Kidney glomerular epithelial cell (primary cell): ENCODE measurements at regions not wholly inside any gene's neighbourhood (a gene's known extent, or its start where the extent isn't known, plus 50 kb on each side); places are given as distances from the start of the nearest gene placed in this dataset.

Experiments used
- DNase-seq: peaks from one replicate; lab custom pipeline; 2025; lab: John Stamatoyannopoulos, UW

GRCh38 chr11:112817376-112817775, 143.8 kb upstream of the NCAM1 start:
- no peak for DNase-seq

DNA sequence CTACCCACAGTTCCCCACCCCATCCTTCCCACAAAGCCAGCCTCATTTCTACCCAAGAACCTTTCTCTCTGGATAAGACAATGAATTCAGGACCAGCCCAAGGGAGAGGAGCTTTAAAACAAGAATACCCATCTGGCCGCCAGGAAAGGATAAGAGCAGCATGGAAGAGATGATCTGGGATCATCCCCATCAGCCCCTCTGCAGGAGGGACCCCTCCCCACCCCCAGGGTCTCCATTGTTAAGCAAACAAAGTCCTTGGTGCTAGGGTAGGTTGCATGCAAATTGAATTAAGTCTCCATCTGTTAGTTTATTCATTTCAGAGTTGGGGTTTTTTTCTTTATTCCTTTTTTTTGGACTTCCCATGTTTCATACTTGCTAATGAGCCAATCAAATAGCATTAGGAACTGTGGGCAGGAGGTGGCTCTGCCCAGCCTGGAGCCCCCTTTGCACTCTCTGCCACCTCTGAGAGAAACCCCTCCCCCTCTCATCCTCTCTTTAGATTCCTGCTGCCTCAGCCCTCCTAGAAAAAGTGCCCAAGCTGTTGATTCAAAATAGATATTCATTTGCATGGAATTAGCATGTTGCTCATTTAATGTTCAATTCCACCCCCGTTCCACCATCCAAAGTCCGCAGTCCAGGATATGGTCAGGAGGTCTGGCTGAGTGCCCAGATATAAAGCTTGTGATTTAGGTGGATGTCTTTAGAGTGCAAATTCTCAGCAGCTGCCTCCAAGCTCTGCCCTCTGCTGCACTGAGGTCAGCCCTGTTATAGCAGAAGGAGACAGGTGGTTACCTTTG, 138.5 kb upstream of the NCAM1 start:
- no peak for DNase-seq

- DNase-seq, result no peak
These were observed 135.2 kb upstream of the NCAM1 start for GRCh38 chr11:112826026-112826425.

DNA sequence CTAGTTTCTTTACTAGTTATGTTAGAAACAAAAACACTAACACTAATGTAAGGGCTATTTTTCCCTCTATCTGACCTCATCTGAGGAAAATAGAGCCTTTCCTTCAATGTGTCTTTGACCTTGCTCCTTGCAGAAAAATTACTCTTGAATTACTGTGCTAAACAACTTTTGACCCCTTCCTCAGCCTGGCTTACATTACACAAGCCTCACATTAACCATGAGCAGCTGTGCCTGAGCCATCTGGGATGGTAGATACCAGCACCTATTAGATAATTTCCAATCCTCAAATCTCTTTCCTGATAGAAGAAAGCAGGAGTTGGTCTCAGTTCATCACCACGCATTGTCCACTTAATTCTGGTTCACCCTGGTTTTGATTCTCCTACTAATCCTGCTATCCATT, 134.4 kb upstream of the NCAM1 start:
- DNase-seq, result no peak

GRCh38 chr11:112828421-112828820, 132.8 kb upstream of the NCAM1 start:
- DNase-seq, result no peak

DNA sequence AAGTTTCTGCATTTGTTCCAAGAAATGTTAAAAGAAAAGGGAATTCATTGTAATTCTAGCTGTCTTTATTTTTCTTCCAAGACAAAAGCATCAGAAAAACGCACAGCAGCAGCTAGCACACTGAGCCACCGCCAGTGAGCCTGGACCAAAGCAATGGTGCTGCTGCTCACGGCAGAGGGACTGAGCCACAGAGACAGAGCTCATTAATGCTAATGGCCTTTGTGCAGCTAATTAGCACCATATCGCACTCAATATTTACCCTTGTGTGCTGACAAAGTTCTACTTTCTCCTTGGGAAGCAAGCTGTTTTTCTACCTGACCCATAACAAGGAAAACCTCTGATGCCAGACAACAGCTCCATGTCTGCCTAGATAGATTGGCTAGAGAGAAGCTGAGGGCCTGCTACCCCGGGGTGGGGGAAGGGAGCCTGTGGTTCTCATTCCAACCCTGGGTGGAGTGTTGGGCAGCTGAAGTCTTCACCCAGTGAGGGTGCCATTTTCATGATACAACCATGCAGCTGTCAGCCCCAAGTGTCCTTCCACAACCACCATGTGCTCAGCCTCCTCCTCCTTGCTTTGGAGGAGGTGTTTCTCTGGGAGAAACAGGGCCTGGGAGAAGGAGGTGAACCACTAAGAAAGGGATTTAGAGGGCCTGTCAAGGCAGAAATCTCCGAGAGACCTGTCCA, 131.1 kb upstream of the NCAM1 start:
- no peak for DNase-seq

DNA sequence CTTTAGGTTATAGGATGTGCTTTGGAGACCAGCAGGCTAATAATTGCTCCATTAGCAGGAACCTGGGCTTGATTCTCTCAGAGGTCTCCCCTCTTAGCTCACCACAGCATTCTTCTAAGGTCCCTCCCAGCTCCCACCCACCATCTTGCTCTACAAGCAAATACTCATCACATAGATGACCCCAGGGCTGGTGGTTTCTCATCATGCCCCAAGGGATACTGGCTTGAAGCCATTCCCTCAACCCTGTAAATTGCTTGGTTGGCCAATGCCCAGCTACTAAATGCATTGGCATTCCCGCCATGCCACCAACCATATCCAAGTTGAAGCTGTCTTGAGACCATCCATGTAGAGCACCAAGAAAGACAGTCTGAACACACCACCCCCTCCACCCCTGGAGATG, 130.2 kb upstream of the NCAM1 start:
- no peak for DNase-seq

DNA sequence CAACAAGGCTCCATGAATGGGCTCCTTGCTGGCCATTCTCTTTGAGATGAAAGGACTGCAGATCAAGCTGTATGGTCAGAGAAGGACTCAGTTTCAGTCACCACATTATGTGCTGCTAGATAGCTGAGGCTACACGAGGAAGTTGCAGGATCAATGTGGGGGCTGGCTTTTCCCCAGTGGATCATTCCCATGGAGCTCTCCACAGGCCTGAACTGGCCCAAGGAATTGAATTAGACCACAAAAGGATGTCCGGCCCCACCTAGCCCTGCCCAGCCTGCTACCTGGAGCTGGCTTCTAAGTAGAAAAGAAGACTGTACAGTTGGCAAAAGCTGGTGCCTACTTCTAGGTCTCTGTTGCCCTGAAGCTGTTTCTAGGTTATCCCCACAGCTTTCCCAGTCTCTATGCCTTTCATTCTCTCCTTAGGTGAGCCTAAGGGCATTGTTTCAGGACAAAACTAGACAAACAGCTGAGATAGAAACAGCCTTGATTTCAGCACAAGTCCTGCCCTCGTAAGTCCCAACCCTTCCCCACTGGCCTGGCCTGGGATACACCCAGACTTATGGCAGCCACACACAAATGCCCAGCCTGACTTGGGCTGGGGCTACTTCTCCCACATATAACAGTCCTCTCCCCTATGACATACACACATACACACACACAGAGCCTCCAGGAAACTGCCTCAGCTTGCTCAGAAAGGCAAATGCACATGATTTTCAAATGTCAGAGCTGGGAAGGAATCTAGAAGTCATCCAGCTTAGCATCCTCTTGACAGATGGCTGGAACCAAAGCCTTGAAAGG, 129.1 kb upstream of the NCAM1 start:
- no peak for DNase-seq

GRCh38 chr11:112834277-112834755, 126.9 kb upstream of the NCAM1 start:
- DNase-seq, result no peak

DNA sequence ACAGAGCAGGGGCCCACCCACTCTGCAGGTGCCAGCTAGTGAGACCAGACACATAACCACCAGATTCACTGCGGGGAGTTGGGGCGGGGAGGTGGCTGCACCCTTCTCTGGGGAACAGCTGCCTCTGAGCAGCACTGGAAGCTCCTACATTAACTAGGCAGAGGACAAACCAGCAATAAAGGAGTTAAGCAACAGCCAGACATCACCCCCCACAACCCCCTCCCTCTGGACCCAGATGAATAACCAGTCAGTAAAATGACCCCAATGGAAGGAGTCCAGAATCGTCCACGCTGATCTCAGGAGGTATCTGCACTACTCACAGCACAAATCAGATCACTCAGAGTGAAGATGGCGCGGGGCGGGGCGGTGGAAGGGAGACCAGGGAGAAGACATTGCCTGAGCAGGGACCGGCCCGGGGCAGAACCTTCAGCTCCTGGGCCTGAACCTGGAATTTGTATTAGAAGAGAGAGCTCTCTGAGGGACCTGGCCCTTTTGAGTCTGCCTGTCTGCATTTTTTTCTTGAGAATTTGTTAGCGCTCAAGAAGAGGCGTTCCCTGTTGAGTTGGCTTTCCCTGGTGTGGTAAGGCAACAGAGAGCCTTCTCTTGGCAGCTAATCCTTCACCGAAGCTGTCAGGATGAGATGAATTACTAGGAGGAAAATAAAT, 125.5 kb upstream of the NCAM1 start:
- no peak for DNase-seq

- DNase-seq, result no peak
These were observed 125.0 kb upstream of the NCAM1 start for GRCh38 chr11:112836256-112836602.

GRCh38 chr11:112837162-112837826, 123.9 kb upstream of the NCAM1 start:
- DNase-seq, result peak; percentile 1

DNA sequence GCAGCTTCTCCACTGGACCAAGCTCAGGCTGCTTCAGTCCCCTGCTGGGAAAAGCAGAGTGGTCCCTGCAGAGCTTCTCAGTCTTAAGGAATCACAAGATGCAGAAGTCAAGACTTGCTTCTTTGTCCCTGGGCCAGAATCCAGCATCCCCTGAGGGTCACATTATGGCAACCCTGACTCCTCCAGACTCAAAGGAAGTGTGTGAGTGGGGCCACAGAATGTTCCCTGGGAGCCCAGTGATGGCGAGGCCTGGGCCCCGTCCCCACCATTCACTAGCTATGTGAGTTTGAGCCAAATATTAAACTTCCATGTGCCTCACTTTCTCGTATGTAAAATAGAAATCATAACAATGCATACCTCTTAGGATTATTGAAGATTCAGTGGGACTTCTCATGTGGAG, 122.2 kb upstream of the NCAM1 start:
- no peak for DNase-seq

DNA sequence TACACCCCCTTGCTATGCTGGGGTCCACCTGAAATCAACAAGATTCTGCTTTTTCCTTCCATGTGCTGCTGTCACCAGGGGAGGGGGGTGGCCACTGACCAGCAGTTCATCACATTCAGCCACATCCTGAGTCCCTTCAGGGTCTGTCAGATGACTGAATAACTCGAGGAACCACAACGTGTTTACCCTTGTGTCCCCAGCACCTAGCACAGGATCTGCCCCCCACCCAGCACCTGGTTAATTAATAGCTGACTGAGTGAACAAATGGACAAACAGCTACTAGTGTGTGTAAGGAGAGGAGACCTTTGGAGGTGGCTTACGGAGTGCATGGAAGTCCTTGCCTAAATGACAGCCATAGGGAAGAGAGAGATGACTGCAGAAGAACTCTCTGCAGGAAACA, 119.5 kb upstream of the NCAM1 start:
- no peak for DNase-seq

DNA sequence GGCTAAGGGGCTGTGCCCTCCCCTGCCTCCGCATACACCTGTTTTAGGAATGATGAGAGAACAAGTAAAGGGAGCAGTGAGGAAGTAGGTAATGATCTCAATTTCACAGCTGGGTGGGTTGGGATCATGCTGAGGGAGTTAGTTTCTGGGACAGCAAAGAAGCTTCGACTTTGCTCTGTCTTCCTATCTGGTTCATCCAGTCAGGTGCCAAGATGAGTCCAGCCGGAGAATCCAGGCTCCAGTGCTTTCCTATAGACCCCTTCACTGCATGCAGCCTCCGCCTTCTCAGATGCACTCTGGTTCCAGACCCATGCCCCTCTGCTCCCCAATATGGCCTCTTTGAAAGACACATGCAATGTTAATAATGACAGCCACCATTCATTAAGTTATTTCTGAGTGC, 119.1 kb upstream of the NCAM1 start:
- no peak for DNase-seq

DNA sequence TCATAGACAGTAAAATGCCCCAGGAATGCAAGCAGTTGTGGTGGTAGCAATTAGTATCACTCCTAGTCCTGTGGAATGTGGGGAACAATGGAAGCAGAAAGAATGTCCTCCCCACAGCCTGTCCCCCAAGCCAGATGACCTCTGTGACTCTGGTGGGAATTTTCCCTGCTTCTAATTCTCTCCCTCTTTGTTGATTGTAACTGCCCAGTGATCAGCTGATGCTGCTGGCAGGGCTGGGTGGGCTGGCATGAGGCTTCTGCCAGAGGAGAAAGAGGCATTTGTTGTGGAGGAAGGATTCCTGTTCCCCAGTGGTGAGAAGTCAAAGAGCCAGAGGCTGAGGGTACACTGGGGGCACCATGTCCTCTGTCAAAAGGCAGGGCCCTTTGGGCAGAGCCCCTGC, 116.7 kb upstream of the NCAM1 start:
- DNase-seq, result peak; percentile 49

GRCh38 chr11:112847568-112847967, 113.7 kb upstream of the NCAM1 start:
- DNase-seq, result no peak

GRCh38 chr11:112852143-112852866, 108.9 kb upstream of the NCAM1 start:
- peak; percentile 88 for DNase-seq

DNA sequence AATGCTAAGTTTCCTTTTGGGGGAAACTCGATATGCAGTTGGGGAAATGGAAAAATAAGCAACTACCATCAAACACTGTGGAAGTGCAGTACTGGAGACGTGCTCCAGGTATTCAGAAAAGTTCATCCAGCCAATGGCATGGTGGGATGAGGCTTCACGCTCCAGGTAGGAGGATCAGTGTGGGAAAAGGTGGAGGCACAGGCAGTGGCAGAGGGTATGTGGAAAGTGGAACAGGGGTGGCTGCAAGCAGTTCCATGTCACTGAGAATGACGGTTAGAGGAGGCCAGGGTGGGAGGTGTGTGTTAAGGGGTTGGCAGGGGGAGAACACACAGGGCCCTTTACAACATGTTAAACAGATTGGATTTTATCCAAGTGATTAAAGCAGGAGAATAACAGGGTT, 105.1 kb upstream of the NCAM1 start:
- no peak for DNase-seq

DNA sequence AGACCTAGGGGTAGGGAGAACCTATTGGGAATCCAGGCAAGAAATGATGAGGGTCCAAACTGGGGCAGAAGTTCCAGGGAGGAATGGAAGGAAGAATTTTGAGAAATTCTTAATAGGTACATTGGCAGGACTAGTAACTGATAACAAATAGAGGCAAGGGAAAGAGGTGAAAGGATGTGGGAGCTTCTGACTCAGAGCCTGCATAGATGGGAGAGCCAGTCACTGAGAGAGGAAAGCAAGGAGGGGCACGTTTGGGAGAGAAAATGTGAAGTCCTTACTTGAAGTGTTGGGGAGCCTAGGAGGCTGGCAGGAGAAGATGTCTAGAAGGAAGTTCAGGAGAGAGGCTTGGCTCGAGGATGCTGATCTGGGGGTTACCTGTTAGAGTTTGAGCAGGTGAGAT, 104.6 kb upstream of the NCAM1 start:
- DNase-seq, result no peak
